ENCODE measurements at regions not wholly inside any gene's neighbourhood (a gene's known extent, or its start where the extent isn't known, plus 50 kb on each side); places are given as distances from the start of the nearest gene placed in this dataset.

DNA sequence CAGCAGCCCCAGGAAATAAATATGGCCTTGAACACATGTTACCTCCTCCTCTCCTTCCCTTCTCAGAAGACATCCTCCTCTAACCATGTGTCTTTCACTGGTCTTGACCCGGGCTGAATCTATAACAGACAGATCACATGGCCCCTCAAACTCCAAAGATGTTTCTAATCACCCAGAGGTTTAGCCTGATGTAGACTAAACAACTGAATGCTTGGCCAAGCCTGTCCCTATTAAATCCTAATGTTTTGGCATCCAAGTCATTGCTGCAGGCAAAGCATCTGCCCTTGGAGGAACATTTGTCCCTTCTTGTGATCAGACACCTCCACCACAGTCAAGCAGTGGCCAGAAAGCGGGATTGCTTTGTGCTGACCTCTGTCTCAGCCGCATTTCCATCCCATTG is 65.5 kb downstream of the ANKRD60 start:
- no peak for FAIRE-seq

DNA sequence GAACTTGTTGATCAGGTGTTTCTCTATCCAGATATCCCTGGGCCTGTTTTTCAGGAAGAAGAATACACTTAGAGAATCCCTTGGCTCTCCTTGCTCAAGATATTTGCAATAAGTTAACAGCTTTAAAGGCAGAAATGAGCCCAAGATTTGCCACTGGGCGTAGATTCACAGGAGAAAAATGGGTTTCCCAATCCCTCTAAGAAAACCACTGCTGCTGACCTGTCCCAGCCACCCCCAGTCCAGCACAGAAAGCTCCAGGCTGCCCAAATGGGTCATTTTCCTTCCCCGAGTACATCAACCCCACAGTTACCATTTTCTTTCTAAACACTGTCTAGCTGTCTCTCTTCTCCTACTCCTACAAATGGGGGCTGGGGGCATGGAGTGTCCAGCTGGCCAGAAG is 67.3 kb downstream of the ANKRD60 start:
- no peak for FAIRE-seq

DNA sequence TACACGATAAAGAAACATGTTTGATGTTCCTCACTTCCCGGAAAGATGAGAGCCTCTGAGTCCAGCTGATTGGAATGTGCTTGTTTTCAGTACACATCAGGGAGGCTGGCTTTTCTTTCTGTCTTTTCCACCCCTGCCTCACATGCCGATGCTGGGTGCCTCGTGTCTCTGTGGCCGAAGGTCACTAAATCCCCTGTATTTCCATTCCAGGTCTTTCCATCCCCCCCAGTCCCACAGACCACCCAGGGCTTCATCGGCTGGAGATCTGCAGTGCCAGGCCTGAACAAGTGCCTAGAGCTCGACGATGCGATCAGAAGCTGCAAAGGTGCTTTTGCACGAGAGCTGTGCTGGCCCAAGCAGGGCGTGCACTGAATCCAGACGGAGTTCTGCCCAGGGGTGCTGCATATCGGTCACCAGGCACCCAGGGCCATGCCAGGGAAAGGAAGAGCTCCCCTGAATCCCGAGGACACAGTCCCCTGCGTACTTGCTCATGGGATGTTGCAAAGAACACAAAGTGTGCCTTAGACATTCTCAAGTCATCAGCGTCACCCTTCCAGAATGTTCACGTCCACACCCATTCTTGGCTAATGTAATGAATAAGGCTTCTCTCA is 67.9 kb downstream of the ANKRD60 start:
- no peak for FAIRE-seq

DNA sequence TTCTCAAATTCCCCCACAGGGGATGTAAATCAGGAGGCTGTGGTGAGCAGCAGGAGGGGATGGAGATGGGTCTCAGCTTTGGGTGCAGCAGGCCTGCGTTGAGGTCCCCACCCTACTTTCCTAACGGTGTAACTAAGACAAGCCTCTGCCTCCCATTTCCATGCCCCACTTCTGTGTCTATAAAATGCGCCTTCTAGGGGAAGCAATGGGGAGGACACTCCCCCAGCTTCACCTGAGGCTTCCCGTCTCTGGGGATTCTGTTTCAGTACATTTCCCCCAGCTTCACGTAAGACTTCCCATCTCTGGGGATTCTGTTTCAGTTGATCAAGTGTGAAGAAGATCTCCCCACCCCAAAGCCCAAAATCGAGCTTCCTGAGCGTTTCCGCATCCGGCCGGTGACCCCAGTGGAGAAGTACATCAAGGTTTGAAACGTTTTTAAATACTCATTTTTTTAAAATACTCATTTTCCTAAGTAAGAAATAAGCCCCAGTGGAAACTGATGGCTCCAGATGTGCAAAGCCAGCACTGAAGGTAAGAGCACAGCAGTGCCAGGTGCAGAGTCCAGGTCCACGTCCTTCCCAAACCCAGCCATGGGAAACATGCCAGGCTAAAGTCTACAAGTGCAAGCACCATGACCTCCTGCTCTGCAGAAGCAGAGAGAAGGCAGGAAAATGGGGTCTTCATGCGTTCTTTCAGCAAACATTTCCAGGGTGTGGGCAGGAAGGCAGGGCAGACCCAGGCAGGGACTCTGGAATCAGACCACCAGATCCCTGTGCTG is 73.1 kb downstream of the ANKRD60 start:
- FAIRE-seq = no peak

DNA sequence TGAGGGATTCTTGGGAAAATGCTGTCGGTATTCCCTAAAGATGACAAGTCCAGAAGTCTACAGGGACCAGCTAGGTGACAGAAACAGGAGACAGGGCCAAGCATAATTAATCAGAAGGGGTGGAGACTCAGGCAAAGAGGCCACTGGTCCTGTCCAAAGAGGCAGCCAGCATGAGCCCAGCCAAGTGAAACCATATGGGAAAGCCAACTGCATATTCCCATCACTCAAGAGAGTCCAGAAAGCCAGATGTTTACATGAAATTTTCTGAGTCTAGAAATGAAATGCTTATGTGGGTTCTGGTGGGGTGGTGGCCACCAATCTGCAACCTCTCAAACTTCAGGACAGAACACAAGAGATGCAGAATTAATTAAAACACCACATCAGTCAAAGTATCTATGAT is 74.3 kb downstream of the ANKRD60 start:
- FAIRE-seq = no peak

DNA sequence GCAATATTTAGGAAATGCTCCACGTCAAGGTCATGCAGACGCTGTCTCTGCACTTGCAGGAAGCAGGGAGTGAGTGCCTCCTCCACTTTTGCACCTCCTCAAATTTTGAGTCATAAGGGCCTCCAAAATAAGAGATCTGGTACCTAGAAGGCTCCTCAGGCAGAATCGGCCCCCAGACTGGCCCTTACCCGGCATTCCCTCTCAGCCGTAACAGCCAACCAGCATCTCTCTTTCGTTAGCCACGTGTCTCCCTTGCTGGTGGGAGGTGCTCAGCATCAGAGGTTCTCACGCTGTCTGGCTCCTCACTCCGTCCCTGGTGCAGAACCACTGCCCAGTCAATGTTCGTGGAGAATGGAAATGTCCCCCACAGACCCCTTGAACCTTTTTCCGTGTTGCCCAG is 75.3 kb downstream of the ANKRD60 start:
- FAIRE-seq = no peak

DNA sequence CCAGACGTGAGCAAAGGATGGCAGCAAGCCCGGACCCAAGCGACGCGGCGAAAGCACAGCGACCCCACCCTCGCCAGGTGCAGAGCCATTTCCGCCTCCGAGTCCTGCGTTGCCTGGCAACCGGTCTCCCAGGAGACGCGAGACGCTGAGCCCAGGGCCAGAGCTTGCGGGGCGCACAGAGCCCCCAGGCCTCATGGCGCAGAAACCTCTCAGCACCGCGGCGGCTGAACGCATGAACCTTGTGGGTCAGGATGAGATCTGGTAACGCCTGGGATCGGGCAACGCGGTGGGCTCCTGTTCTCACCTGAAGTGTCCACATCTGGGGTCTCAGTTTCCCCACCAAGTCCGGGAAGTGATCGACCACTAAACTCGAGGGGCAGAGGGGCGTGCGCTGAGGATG is 77.7 kb downstream of the ANKRD60 start:
- no peak for FAIRE-seq

DNA sequence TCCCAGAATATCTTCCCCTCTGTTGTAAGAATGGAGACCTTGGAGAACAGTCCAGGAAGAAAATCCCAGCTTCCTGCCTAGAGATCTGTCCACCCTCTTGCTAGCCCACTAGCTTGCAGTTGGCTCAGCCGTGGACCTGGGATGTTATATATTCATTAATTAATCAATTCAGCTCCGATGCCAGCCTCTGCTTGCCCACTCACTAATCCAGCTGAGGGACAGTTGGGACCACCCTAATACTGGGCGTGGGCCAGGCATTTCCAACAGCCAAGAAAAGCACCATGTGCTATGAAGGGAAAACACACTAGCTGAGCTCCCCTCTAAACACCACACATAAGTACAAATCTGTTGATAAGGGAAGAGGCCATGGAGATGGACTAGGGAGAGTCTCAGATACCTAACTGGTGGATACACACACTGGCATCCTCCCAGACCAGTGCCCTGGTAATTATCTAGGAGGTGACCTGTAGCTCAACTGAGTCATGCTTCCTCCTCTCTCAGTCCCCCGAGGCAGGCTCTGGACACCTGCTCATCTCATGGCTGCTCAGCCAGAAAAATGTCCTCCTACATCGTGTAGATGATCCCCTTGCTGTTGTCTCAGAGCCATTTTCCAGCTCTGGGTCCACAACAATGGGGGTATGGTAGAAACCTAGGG is 78.9 kb downstream of the ANKRD60 start:
- no peak for FAIRE-seq

DNA sequence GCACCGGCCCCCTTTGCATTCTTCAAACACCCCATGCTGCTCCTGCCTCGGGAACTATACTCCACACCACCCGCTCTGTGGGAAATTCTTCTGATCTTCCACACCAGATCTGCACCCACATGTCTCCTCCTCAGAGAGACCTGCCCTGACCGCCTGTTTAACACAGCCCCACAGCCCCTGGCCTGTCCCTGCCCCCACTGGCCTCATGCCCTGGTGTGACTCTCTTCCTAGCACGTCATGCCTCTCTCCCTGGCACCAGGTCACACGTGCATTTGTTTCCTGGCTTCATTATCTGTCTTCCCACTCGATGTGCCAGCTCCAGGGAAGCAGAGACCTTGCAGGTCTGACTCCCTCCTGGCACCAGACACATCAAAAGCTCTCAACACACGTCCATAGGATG is 79.6 kb downstream of the ANKRD60 start:
- FAIRE-seq = no peak

DNA sequence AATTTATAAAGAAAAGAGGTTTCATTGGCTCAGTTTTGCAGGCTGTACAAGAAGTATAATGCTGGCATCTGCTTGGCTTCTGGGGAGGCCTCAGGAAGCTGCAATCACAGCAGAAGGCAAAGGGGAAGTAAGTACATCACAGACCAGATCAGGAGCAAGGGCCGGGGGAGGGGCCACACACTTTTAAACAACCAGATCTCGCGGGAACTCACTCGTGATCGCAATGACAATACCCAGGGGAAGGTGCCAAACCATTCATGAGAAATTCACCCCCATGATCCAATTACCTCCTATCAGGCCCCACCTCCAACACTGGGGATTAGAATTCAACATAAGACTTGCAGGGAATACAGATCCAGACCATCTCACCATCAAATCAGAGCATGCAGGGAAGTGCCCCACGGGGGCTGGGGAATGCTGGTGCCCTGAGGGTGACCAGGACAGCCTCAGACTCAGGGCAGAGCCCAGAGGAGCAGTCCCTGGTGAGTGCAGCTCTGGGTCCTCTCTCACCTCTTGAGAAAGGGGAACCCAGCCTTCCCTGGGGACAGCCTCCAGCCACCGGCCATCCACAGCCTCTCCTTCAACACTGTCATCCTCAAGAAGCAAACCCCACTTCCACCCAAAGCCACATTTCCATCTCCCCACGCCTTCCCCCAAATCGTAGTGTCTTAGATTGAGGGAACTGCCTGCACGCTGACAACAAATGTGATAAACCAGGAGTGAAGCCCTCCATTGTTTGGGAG is 80.7 kb downstream of the ANKRD60 start:
- FAIRE-seq = no peak

DNA sequence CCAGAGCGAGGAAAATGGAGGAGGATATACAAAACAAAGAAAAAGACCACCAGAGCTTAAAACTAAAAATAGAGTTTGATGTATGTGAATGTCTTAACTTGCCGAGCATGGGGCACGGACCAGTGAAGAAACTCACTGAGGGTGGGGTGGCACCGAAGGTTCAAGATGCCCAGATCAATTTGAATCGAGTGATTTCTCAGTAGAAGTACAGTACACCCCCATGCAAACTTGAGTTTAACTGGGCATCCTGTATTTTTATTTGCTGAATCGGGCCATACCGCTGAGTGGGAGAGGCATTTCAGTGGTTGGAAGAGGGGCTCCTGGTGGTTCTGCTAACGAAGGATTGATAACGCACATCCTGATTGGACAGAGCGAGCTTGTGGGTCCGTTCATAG is 81.7 kb downstream of the ANKRD60 start:
- FAIRE-seq = no peak

DNA sequence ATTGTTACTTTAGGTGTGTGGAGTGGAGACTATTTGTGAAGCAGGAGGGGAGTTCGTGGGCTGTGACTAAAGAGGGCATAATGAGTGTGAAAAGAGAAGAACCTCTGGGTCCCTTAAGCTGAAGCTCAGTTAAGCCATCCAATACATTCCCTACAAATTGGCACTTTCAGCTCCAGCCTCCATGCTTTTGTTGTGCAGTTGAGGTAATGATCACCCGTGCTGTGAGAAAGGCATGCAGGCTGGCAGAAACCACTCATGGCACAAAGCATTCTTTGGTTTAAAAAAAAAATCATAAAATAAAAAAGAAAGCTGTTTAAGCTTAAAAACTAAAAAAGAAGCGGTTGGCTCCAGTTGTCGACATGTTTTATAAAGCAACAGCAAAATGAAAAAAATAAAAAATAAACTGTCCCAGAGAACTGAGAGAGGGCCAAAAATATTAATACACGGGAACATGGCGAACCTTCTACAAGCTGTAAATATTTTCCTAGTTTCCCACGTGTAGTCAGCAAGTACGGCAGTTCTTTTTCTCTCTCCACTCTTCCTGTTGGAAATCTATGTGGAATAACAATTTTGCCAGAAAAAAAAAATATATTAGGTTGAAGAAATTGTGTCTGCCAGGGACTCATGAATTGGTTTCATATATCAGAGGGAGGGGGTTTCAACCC is 82.2 kb downstream of the ANKRD60 start:
- FAIRE-seq = no peak

DNA sequence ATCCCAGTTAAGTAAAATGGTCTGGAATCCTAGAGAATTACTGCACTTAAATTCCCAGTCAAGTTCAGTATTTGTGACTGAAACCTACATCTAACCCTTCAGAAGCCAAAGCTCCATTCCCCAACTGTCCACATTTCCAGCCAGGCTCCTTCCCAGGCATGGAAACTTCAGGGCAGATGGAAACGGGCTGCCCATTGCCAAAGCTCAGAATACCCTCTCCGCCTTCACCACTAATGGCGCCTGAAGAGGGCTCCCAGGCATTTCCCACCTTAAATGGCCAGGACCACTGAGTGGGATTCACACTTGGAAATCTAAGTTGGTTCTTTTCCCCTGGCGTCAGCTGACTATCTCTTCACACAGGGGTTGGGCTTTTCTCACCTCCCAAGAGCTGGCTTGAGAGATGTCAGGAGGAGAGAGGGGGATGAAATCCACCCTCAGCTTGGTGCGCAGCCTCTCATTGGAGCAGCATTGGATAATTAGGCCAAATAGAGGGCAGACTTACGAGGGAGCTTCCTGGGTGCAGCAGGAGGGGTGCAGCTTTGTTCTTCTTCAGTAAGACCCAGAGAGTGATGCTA is 82.9 kb downstream of the ANKRD60 start:
- FAIRE-seq = no peak

DNA sequence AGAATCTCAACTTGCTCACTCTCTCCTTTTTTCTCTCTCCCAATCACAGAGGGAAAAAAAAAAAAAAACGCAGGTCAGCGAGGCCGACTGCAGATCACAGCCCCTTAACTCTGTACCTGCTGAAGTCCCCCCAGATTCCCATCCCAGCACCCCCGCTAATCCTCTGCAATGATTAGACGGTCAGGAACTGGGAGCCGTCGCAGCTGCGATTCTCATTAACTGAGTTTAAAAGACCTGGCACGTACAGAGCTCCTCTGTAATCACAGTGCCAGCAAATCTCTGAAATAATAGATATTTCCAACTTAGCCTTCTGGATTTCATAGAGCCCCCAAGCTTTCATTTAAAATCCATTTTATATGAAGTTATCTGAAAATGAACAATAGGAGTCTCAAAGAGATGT is 84.4 kb downstream of the ANKRD60 start:
- no peak for FAIRE-seq

DNA sequence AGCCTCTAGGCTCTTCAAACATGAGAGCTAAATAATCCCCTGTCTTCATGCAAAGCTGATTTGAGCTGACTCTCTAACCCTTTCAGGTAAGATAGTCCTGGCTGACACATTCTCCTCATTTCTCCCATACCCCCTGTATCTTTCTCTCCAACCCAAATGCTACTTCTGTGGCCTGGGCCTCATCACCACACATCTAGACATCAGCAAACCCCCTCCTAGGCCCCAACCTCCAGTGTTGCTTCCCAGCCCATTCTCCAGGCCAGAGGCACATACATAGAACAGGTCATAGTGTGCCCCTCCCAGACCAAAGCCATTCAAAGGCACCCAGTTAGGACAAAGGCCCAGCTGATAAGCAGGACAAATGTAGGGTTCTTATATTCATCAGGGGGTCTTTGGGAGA is 84.9 kb downstream of the ANKRD60 start:
- FAIRE-seq = no peak

DNA sequence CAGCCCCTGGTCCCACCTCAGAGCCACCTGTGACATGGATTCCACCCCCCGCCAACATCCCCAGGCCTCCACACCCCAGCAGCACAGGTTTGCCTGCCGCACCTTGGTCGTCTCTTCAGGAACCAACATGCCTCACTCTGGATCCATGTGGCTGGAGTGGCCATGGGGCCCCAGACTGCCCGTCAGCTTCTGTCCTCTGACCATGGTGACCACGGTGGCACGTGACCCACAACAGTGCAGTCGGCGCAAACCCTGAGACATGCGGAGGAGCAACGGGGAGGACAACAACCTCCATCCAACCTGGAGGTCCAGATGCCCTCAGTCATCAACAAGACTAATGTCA is 85.6 kb downstream of the ANKRD60 start:
- FAIRE-seq = no peak

DNA sequence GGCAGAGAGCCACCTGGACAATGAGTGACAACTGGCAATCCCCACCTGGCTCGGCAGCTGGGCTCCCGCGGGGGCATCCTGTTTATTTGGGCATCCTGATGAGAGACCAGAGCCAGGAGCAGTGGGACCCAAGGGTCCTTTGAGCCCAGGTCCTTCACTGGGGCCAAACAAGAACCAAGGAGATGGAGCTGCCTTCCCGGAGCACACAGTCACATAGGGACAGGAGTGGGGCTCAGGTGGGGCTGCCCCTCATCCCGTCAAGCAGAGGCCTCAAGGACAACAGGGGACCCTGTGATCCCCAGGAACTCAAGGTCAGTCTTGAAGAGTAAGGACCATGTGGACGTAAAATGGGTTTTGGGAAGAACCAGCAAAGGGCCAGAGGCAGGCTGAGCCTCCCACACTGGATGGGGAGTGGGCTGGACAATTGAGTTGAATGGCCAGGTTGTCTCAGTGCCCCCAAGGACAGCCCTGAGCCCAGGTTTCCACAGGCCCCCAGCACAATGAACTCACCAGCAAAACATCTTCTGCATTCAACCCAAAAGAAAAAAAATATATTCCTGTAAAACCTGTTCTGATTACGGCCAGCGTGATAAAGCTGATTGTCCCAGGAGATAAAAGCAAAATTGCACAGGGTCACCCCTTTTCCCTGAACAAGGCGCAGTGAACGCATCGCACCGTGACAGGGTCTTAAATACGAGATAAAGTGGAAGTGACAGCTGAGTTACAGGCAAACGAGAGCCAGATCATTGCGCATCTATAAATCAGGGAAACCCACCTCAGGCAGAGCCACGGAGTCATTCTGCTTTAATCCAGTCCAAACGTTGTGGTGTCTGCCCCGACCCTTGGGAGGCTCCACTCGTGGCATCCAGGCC is 86.2 kb downstream of the ANKRD60 start:
- no peak for FAIRE-seq

DNA sequence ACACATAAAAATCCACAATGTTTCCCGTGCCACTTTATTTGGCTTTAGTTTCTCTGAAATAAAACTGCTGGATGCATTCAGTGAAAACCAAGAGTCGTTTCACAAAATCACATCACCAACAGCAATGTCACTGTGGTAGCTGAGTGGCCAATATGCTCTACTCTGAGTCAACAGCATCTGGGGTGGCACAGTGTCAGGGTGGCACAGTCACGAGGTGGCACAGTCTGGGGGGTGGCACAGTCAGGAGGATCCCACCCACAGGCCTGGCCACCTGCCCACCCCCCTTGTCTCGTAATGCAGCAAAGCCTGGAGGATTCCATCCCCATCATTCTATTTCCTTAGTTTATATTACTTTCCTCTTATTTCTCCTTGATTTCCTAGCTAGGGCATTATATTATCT is 87.0 kb downstream of the ANKRD60 start:
- FAIRE-seq = no peak

DNA sequence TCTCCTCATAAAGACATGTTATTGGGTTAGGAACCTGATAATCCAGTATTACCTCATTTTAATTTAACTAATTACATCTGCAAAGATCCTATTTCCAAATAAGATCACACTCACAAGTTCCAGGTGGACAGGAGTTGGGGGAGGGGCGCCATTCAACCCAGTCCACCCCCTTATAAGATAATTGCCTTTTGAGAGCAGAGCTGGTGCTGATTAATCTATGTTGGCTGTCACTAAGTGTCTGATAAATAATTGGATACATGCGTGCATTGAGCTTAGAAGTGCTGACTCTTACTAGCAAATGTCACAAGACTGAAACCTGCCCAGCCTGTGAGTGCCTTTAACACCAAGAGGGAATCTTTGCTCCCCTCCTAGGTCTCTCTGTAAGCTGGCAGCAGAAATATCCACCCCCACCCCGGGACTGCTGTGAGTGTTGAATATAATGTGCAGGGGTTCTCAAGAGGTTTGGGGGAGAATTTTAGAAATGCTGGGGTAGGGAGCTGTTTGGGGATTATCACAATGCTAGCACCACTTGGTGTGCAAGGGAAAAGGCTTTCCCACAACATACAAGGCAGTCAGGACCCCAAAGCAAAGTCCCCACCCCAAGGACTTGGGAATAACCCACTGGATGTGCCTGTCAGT is 87.5 kb downstream of the ANKRD60 start:
- FAIRE-seq = no peak

DNA sequence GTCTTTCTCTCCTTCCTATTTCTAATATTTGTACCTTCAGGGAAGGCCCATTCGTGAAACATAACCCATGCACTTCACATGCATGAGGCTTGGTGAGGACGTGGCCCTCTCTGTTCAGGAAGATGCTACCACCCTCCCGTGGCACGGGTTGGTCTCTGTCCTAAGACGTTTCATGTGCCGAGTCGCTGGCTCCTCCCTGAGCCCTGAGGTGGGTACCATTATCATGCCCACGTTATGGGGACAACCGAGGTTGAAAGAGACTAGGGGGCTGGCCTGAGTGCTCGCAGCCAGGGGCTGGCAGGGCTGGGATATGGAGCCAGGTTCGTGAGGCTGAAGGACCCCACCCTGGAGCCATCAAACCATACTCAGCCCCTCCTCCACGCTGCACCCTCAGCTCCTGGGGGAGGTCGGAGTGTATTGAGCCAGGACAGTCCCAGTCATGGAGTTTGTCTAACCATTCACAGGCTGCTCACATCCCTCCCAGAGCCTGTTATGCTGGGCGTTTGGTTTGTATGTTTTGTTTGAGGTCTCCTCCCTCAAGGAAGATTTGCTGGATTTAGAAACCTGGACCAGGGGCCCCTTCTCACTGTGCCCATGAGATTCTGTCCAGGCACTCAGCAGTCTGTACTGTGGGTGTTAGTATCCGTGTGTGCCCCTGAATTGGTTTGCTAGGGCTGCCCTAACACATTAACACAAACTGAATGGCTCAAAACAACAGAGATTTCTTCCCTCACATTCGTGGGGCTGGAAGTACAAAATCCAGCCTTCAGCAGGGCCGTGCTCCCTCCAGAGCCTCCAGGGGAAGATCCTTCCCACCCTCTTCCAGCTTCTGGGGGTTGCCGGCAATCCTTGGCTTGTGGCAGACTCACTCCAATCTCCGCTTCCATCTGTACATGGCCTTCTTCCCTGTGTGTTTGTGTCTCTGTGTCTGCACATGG is 88.3 kb downstream of the ANKRD60 start:
- no peak for FAIRE-seq

Measured in A204.1 (cell line).